GM18951 (cell line): ENCODE measurements at regions not wholly inside any gene's neighbourhood (a gene's known extent, or its start where the extent isn't known, plus 50 kb on each side); places are given as distances from the start of the nearest gene placed in this dataset.
"Not testable (repeated sequence)": the region's sequence is repeated elsewhere in the genome, so short reads cannot be mapped to it uniquely, and the experiment has no call there.

ENCODE experiments used
- POLR2A ChIP-seq: IDR thresholded peaks from 4 replicates; pipeline ENCODE4 v1.6.1; 2011; ENCODE audit warnings: mild to moderate bottlenecking; ENCODE audit not compliant: insufficient read length, insufficient read depth; ENCODE audit errors: extremely low read depth
- in situ Hi-C: fragments of 300-500 bp; cut with MboI; formaldehyde crosslinking; loops from one replicate; pipeline ENCODE4 v1.12.0; 2022; ENCODE audit warnings: low sequenced_read_pairs, mixed read lengths, inconsistent platforms; ENCODE audit not compliant: unreplicated experiment

GRCh38 chr9:22913518-22913917 lies 466.9 kb downstream of the DMRTA1 start:
- no peak for TF ChIP-seq POLR2A
- in situ Hi-C loops: no loop called here

- in situ Hi-C loops: no loop called here
- TF ChIP-seq POLR2A: no peak
Measured at GRCh38 chr9:22916148-22916547, 469.5 kb downstream of the DMRTA1 start.

- TF ChIP-seq POLR2A: no peak
- in situ Hi-C loops: no loop called here
Measured at GRCh38 chr9:22919423-22919822, 472.8 kb downstream of the DMRTA1 start.

GRCh38 chr9:22921742-22922141 lies 475.1 kb downstream of the DMRTA1 start:
- in situ Hi-C loops: no loop called here
- no peak for TF ChIP-seq POLR2A

- in situ Hi-C loops: no loop called here
- no peak for TF ChIP-seq POLR2A
Measured at GRCh38 chr9:22922222-22922621, 475.6 kb downstream of the DMRTA1 start.

- in situ Hi-C loops: no loop called here
- no peak for TF ChIP-seq POLR2A
Measured at GRCh38 chr9:22954550-22954949, 507.9 kb downstream of the DMRTA1 start.

GRCh38 chr9:22954964-22955363 lies 508.3 kb downstream of the DMRTA1 start:
- in situ Hi-C loops: no loop called here
- TF ChIP-seq POLR2A: no peak

GRCh38 chr9:22969350-22969979 lies 522.8 kb downstream of the DMRTA1 start:
- in situ Hi-C loops: no loop called here
- no peak for TF ChIP-seq POLR2A

GRCh38 chr9:22970434-22970975 lies 523.9 kb downstream of the DMRTA1 start:
- in situ Hi-C loops: no loop called here

GRCh38 chr9:22975951-22976350 lies 529.3 kb downstream of the DMRTA1 start:
- TF ChIP-seq POLR2A: no peak
- in situ Hi-C loops: no loop called here

More at GRCh38 chr9:22970434-22970975, 523.9 kb downstream of the DMRTA1 start:
- TF ChIP-seq POLR2A: no peak

GRCh38 chr9:22976454-22976853 lies 529.8 kb downstream of the DMRTA1 start:
- no peak for TF ChIP-seq POLR2A
- in situ Hi-C loops: no loop called here

GRCh38 chr9:22980429-22980828 lies 533.8 kb downstream of the DMRTA1 start:
- in situ Hi-C loops: not testable (repeated sequence)

GRCh38 chr9:22986556-22986955 lies 539.9 kb downstream of the DMRTA1 start:
- TF ChIP-seq POLR2A: no peak
- in situ Hi-C loops: no loop called here

GRCh38 chr9:22990349-22990748 lies 543.7 kb downstream of the DMRTA1 start:
- in situ Hi-C loops: no loop called here
- TF ChIP-seq POLR2A: no peak

GRCh38 chr9:22992780-22993179 lies 546.2 kb downstream of the DMRTA1 start:
- in situ Hi-C loops: no loop called here
- TF ChIP-seq POLR2A: no peak

GRCh38 chr9:22997923-22998322 lies 551.3 kb downstream of the DMRTA1 start:
- no peak for TF ChIP-seq POLR2A
- in situ Hi-C loops: no loop called here
